Stimulated activated CD8-positive, alpha-beta memory T cell treated with anti-CD3 and anti-CD28 coated beads, Interleukin-15, amount 100 ng/mL, for 24 hours (primary cell): ENCODE measurements at regions not wholly inside any gene's neighbourhood (a gene's known extent, or its start where the extent isn't known, plus 50 kb on each side); places are given as distances from the start of the nearest gene placed in this dataset.
A peak's percentile ranks its signal among the peaks of the same experiment; 100 is the strongest.
"Not testable (repeated sequence)": the region's sequence is repeated elsewhere in the genome, so short reads cannot be mapped to it uniquely, and the experiment has no call there.

Experiments
- DNase-seq: peaks from one replicate; pipeline ENCODE4 v3.0.0-alpha.2; 2020; ENCODE audit warnings: low read depth

- no peak for DNase-seq
Observed at GRCh38 chr22:35138521-35138920, 72.6 kb downstream of the ISX start.

GRCh38 chr22:35140879-35141745, 75.2 kb downstream of the ISX start:
- no peak for DNase-seq

- no peak for DNase-seq
Observed at GRCh38 chr22:35148381-35148780, 82.4 kb downstream of the ISX start.

- no peak for DNase-seq
Observed at GRCh38 chr22:35148866-35149548, 83.0 kb downstream of the ISX start.

GRCh38 chr22:35150183-35151107, 84.5 kb downstream of the ISX start:
- DNase-seq: peak; percentile 38

GRCh38 chr22:35152316-35152715, 86.4 kb downstream of the ISX start:
- DNase-seq: no peak

- DNase-seq: no peak
Observed at GRCh38 chr22:35154937-35155387, 89.0 kb downstream of the ISX start.

GRCh38 chr22:35155403-35156025, 89.6 kb downstream of the ISX start:
- DNase-seq: no peak

- no peak for DNase-seq
Observed at GRCh38 chr22:35156945-35157344, 91.0 kb downstream of the ISX start.

GRCh38 chr22:35158336-35158735, 92.4 kb downstream of the ISX start:
- no peak for DNase-seq

- DNase-seq: no peak
Observed at GRCh38 chr22:35159343-35159742, 93.4 kb downstream of the ISX start.

- no peak for DNase-seq
Observed at GRCh38 chr22:35160268-35160667, 94.3 kb downstream of the ISX start.

- DNase-seq: not testable (repeated sequence)
Observed at GRCh38 chr22:35165896-35166295, 91.4 kb upstream of the HMGXB4 start.

GRCh38 chr22:35170716-35171697, 86.3 kb upstream of the HMGXB4 start:
- DNase-seq: no peak

- DNase-seq: no peak
Observed at GRCh38 chr22:35172442-35172841, 84.9 kb upstream of the HMGXB4 start.

- DNase-seq: no peak
Observed at GRCh38 chr22:35173655-35174054, 83.6 kb upstream of the HMGXB4 start.

- no peak for DNase-seq
Observed at GRCh38 chr22:35174401-35175038, 82.8 kb upstream of the HMGXB4 start.

GRCh38 chr22:35175392-35175791, 81.9 kb upstream of the HMGXB4 start:
- DNase-seq: no peak

GRCh38 chr22:35177811-35178210, 79.5 kb upstream of the HMGXB4 start:
- DNase-seq: no peak

GRCh38 chr22:35178446-35178845, 78.8 kb upstream of the HMGXB4 start:
- no peak for DNase-seq
